GM19438 (cell line): ENCODE measurements at regions not wholly inside any gene's neighbourhood (a gene's known extent, or its start where the extent isn't known, plus 50 kb on each side); places are given as distances from the start of the nearest gene placed in this dataset.
"Not testable (repeated sequence)": the region's sequence is repeated elsewhere in the genome, so short reads cannot be mapped to it uniquely, and the experiment has no call there.

Experiments used
- ATAC-seq: cut with Tn5 transposase; IDR thresholded peaks from one replicate; pipeline ENCODE4 v1.9.1; 2021; ENCODE audit warnings: low read depth; ENCODE audit not compliant: unreplicated experiment

GRCh38 chr9:90449213-90449925 is 193.3 kb downstream of the DIRAS2 start:
- no peak for ATAC-seq

- no peak for ATAC-seq
Observed at GRCh38 chr9:90451804-90452203, 190.8 kb downstream of the DIRAS2 start.

GRCh38 chr9:90455316-90455715 is 187.3 kb downstream of the DIRAS2 start:
- no peak for ATAC-seq

GRCh38 chr9:90457386-90458190 is 185.0 kb downstream of the DIRAS2 start:
- no peak for ATAC-seq

- ATAC-seq = no peak
Observed at GRCh38 chr9:90458485-90458884, 184.1 kb downstream of the DIRAS2 start.

GRCh38 chr9:90459321-90459720 is 183.3 kb downstream of the DIRAS2 start:
- ATAC-seq = peak; percentile 85

GRCh38 chr9:90460220-90460619 is 182.4 kb downstream of the DIRAS2 start:
- no peak for ATAC-seq

- no peak for ATAC-seq
Observed at GRCh38 chr9:90464978-90465377, 177.6 kb downstream of the DIRAS2 start.

- no peak for ATAC-seq
Observed at GRCh38 chr9:90466441-90466840, 176.2 kb downstream of the DIRAS2 start.

- no peak for ATAC-seq
Observed at GRCh38 chr9:90469435-90469834, 173.2 kb downstream of the DIRAS2 start.

GRCh38 chr9:90469865-90470387 is 172.7 kb downstream of the DIRAS2 start:
- no peak for ATAC-seq

GRCh38 chr9:90476058-90476457 is 166.6 kb downstream of the DIRAS2 start:
- ATAC-seq = no peak

GRCh38 chr9:90477535-90477934 is 165.1 kb downstream of the DIRAS2 start:
- no peak for ATAC-seq

GRCh38 chr9:90478821-90479220 is 163.8 kb downstream of the DIRAS2 start:
- no peak for ATAC-seq

- no peak for ATAC-seq
Observed at GRCh38 chr9:90485028-90485427, 157.6 kb downstream of the DIRAS2 start.

GRCh38 chr9:90489066-90489465 is 153.6 kb downstream of the DIRAS2 start:
- ATAC-seq = no peak

GRCh38 chr9:90499761-90500160 is 142.9 kb downstream of the DIRAS2 start:
- no peak for ATAC-seq

GRCh38 chr9:90502134-90502533 is 140.5 kb downstream of the DIRAS2 start:
- no peak for ATAC-seq

- no peak for ATAC-seq
Observed at GRCh38 chr9:90504486-90504885, 138.1 kb downstream of the DIRAS2 start.

GRCh38 chr9:90505695-90506094 is 136.9 kb downstream of the DIRAS2 start:
- no peak for ATAC-seq

GRCh38 chr9:90506402-90506801 is 136.2 kb downstream of the DIRAS2 start:
- not testable (repeated sequence) for ATAC-seq

- ATAC-seq = no peak
Observed at GRCh38 chr9:90507621-90508020, 135.0 kb downstream of the DIRAS2 start.
